ENCODE measurements at regions not wholly inside any gene's neighbourhood (a gene's known extent, or its start where the extent isn't known, plus 50 kb on each side); places are given as distances from the start of the nearest gene placed in this dataset.

- H3K27me3 ChIP-seq (ENCODE audit: control insufficient read depth in 2 of 2, insufficient read depth in 2 of 2, low read length in 2 of 2), result no peaks in the 10 kb centered on the region
- no peak overlapping the region for H3K27ac ChIP-seq (ENCODE audit: insufficient read depth, low read depth, low read length)
- no peak overlapping the region for H3K4me2 ChIP-seq (ENCODE audit: insufficient read depth, low read length)
- no peak overlapping the region for H2AFZ ChIP-seq (ENCODE audit: low read depth, low read length)
- TF ChIP-seq FOS (IDR thresholded peaks at IDR 0.05; ENCODE audit: borderline replicate concordance, insufficient read depth, low read length) (no peak), EZH2 (IDR thresholded peaks at IDR 0.05; ENCODE audit: borderline replicate concordance, low read depth, low read length, severe bottlenecking) (no peak), POLR2AphosphoS5 (IDR thresholded peaks at IDR 0.05; ENCODE audit: insufficient read depth, low read depth, low read length) (no peak), CTCF (IDR thresholded peaks at IDR 0.05; ENCODE audit: extremely low read depth in 1 of 2, insufficient read depth in 1 of 2, low read depth in 1 of 2, low read length in 2 of 2) (no peak), GATA2 (IDR thresholded peaks at IDR 0.05; ENCODE audit: insufficient read depth, insufficient read length, low read depth, low read length) (no peak), JUN (IDR thresholded peaks at IDR 0.05; ENCODE audit: borderline replicate concordance, insufficient read depth, insufficient read length, low read depth) (no peak), MYC (IDR thresholded peaks at IDR 0.05; ENCODE audit: low read depth, low read length) (no peak), MAX (IDR thresholded peaks at IDR 0.05; ENCODE audit: insufficient read depth, insufficient read length) (no peak), POLR2A (IDR thresholded peaks at IDR 0.05; ENCODE audit: low read depth, low read length) (no peak)
- H3K9ac ChIP-seq (replicated peaks; ENCODE audit: extremely low read depth, insufficient read depth, low read length), result no peak overlapping the region
- BruUV-seq (replicated peaks), result no TSS peak
- CTCF ChIA-PET, result no interaction called here
- dilution Hi-C loops (cut with MboI; ENCODE audit: extremely low pct_ligation_motif_present, low sequenced_read_pairs) (no loop called here), intact Hi-C loops (cut with micrococcal nuclease) (no loop called here)
- H3K36me3 ChIP-seq (ENCODE audit: control insufficient read depth in 2 of 2, extremely low read depth in 1 of 2, insufficient read depth in 2 of 2, low read length in 2 of 2), result no peaks in the 10 kb centered on the region
- no peaks in the 10 kb centered on the region for H3K9me3 ChIP-seq (replicated peaks; ENCODE audit: control insufficient read depth, insufficient read depth, low read length)
- H3K79me2 ChIP-seq (ENCODE audit: control insufficient read depth, insufficient read depth, low read length), result no peaks in the 10 kb centered on the region
- H4K20me1 ChIP-seq (replicated peaks; ENCODE audit: control insufficient read depth, extremely low read depth, insufficient read depth, low read length), result no peaks in the 10 kb centered on the region
- DNase-seq (ENCODE audit: low read depth, low spot score) (no peak), FAIRE-seq (no peak)
- no peak overlapping the region for H3K4me3 ChIP-seq (replicated peaks in 1 of 3; ENCODE audit: insufficient read depth in 1 of 3, low read depth in 1 of 3, low read length in 3 of 3)
- no peaks in the 10 kb centered on the region for H3K9me1 ChIP-seq (replicated peaks; ENCODE audit: control insufficient read depth, extremely low read depth, insufficient read depth, low read length)
- no peaks in the 10 kb centered on the region for H3K4me1 ChIP-seq (ENCODE audit: control insufficient read depth, extremely low read depth, insufficient read depth, low read length)
- POLR2A ChIA-PET, result no interaction called here
Observed at GRCh38 chr17:71440513-71440912, 680.3 kb upstream of the SOX9 start.

Data from endothelial cell of umbilical vein (primary cell).